Ascending aorta (tissue), 2 donors: ENCODE measurements at regions not wholly inside any gene's neighbourhood (a gene's known extent, or its start where the extent isn't known, plus 50 kb on each side); places are given as distances from the start of the nearest gene placed in this dataset.

Experiments
- DNase-seq, 2 donors: peaks; one replicate each; pipeline ENCODE4 v3.0.0-alpha.2; 2019; ENCODE audit warnings: low spot score in 2 of 2
- H3K27ac ChIP-seq, 2 donors: fragments of 200-600 bp; sonication (generic); one replicate each; pipeline ENCODE4 v1.5.1; 2016 to 2017; ENCODE audit warnings: mild to moderate bottlenecking in 1 of 2
- H3K27me3 ChIP-seq: fragments of 200-600 bp; sonication (generic); one replicate; pipeline ENCODE4 v1.5.1; 2017
- H3K36me3 ChIP-seq, 2 donors: fragments of 200-600 bp; sonication (generic); one replicate each; pipeline ENCODE4 v1.5.1; 2016
- H3K4me1 ChIP-seq, 2 donors: fragments of 200-600 bp; sonication (generic); one replicate each; pipeline ENCODE4 v1.5.1; 2016 to 2017; ENCODE audit warnings: mild to moderate bottlenecking in 1 of 2
- H3K4me3 ChIP-seq, 2 donors: fragments of 200-600 bp; sonication (generic); one replicate each; pipeline ENCODE4 v1.5.1; 2016 to 2017; ENCODE audit warnings: mild to moderate bottlenecking in 1 of 2
- H3K9me3 ChIP-seq, 2 donors: fragments of 200-600 bp; sonication (generic); one replicate each; pipeline ENCODE4 v1.5.1; 2016
- intact Hi-C: fragments of 100-400 bp; cut with DNase I; formaldehyde crosslinking; loops from one replicate; pipeline ENCODE4 v1.15.1; 2023
- TF ChIP-seq, protein P1 (sequence below), 3 experiments: fragments of 200-600 bp in 2 of 3; fragments of 450-650 bp in 1 of 3; sonication (generic) in 2 of 3; IDR thresholded peaks; one replicate each; pipeline ENCODE4 v1.5.1; 2016 to 2019; ENCODE audit warnings: antibody characterized with exemption in 3 of 3, mild to moderate bottlenecking in 1 of 3, moderate library complexity in 1 of 3

DNA sequence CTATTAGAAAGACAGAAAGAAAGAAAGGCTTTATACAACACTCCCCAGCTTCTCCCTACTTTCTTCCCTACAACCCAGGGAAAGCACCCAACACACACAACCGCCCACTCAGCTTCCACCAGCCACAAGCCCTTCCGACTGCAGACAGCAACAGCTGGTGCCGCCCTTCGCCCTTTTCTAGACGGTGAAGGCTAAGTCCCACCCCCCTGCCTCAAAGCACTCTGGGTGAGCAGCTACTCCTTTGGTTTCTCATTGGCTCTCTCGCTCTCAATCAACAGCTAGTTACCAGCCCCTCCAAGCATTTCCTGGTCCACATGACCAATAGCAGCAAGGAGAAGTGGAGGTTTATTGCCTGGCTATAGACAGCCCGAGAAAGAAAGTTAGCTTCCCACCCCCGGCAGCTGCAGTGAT is 230.1 kb upstream of the MOCS1 start:
- Histone ChIP-seq H3K27me3 (no peaks in the 10 kb centered on the region), H3K9me3 (peaks cover 0 to 3% of the 10 kb centered on the region in 2 donors), H3K4me1 (no peaks in the 10 kb centered on the region), H3K27ac (no peak overlapping the region), H3K36me3 (no peaks in the 10 kb centered on the region), H3K4me3 (no peak overlapping the region)
- intact Hi-C loops: no loop called here
- TF ChIP-seq, protein P1, sequence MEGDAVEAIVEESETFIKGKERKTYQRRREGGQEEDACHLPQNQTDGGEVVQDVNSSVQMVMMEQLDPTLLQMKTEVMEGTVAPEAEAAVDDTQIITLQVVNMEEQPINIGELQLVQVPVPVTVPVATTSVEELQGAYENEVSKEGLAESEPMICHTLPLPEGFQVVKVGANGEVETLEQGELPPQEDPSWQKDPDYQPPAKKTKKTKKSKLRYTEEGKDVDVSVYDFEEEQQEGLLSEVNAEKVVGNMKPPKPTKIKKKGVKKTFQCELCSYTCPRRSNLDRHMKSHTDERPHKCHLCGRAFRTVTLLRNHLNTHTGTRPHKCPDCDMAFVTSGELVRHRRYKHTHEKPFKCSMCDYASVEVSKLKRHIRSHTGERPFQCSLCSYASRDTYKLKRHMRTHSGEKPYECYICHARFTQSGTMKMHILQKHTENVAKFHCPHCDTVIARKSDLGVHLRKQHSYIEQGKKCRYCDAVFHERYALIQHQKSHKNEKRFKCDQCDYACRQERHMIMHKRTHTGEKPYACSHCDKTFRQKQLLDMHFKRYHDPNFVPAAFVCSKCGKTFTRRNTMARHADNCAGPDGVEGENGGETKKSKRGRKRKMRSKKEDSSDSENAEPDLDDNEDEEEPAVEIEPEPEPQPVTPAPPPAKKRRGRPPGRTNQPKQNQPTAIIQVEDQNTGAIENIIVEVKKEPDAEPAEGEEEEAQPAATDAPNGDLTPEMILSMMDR (IDR thresholded peaks at IDR 0.05): no peak
- no peak for DNase-seq

DNA sequence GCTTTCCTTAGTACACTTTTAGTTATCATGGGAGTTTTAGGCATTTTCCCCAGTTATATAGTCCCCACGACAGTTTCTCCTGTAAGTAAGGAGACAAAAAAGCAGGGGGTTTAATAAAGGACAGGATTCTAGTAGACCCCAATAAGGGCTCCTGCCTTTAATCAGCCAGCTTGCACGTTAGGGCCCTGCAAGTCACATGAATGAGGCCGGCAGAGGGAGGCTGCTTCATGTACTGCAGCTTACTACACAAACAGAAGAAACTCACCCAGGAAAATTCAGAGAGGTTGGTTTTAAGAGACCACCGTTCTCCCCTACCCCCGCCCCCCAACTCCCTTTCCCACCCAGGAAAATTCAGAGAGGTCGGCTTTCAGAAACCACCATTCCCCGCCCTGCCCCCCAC is 229.7 kb upstream of the MOCS1 start:
- Histone ChIP-seq H3K4me1 (no peaks in the 10 kb centered on the region), H3K36me3 (no peaks in the 10 kb centered on the region), H3K4me3 (no peak overlapping the region), H3K27ac (no peak overlapping the region), H3K9me3 (peaks cover 0 to 3% of the 10 kb centered on the region in 2 donors), H3K27me3 (no peaks in the 10 kb centered on the region)
- intact Hi-C loops: no loop called here
- DNase-seq: no peak
- TF ChIP-seq, protein P1 (IDR thresholded peaks at IDR 0.05): no peak

DNA sequence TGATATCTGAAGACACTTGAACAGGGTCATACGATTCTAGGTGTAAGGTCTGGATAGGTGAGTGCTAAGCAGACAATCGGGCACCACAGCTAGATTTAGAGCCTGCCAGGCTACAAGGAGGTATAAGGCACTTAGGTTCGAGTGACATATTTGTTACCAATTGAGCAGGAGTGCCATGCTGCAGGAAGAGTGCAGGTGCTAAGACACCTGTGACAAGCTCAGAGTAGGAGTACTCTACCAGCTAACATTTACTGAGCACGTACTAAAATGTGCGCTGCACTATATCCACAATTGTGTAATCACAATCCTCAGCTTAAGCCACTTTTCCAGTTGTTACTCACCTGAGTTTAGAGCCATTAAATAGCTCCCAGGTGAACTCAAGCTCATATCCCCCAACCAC is 227.8 kb upstream of the MOCS1 start:
- DNase-seq: no peak
- intact Hi-C loops: no loop called here
- TF ChIP-seq, protein P1 (IDR thresholded peaks at IDR 0.05): no peak
- no peak overlapping the region for H3K27ac ChIP-seq
- no peak overlapping the region for H3K4me3 ChIP-seq
- no peaks in the 10 kb centered on the region for H3K4me1 ChIP-seq
- no peaks in the 10 kb centered on the region for H3K36me3 ChIP-seq
- H3K9me3 ChIP-seq: peaks cover 0 to 3% of the 10 kb centered on the region in 2 donors
- H3K27me3 ChIP-seq: no peaks in the 10 kb centered on the region

DNA sequence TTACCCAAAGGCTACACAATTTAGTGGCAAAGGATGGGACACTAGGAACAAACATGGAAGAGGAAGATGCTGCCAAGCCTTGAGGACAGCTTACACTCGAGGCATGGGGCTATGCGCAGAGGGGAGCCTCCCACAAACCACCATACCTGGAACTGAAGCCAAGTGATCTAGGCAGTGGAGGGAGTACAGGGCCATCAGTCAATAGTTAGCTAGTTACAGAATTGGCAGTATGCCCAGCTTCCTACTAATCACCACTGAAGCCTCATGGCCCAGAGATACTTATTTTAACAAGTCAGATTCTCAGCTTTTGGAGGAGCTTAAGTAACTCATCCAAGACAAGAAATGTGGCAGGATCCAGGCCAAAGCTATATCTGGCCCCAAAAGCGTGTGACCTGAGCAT is 226.6 kb upstream of the MOCS1 start:
- intact Hi-C loops: no loop called here
- H3K27ac ChIP-seq: no peak overlapping the region
- peaks cover 0 to 3% of the 10 kb centered on the region in 2 donors for H3K9me3 ChIP-seq
- H3K4me1 ChIP-seq: no peaks in the 10 kb centered on the region
- no peaks in the 10 kb centered on the region for H3K36me3 ChIP-seq
- no peaks in the 10 kb centered on the region for H3K27me3 ChIP-seq
- TF ChIP-seq, protein P1 (IDR thresholded peaks at IDR 0.05): no peak
- DNase-seq: no peak
- H3K4me3 ChIP-seq: no peak overlapping the region

DNA sequence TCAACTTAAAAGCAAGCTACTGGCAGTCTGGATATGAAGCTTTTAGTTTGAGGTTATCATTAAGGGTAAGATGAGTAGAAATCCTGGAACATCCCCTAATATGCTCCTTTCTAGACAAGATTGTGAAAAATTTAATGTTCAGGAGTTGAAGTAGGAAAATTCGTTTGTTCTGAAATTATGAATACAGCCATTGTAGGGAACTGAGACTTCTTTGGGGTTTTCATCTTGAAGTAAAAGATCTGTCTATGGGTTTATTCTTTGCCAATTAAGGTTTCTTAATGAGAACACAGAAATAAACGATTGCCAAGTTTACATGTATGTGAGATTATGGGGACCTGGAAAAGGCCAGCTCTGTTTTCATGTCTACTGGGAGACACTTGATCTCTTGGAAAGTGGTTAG is 225.6 kb upstream of the MOCS1 start:
- DNase-seq: no peak
- no peaks in the 10 kb centered on the region for H3K36me3 ChIP-seq

More for the DNA sequence above, 225.6 kb upstream of the MOCS1 start:
- Histone ChIP-seq H3K4me3 (no peak overlapping the region), H3K27ac (no peak overlapping the region), H3K27me3 (no peaks in the 10 kb centered on the region), H3K4me1 (no peaks in the 10 kb centered on the region), H3K9me3 (peaks cover 0 to 3% of the 10 kb centered on the region in 2 donors)
- intact Hi-C loops: no loop called here
- TF ChIP-seq, protein P1 (IDR thresholded peaks at IDR 0.05): no peak
